A549 (cell line): ENCODE measurements at regions not wholly inside any gene's neighbourhood (a gene's known extent, or its start where the extent isn't known, plus 50 kb on each side); places are given as distances from the start of the nearest gene placed in this dataset.

ENCODE experiments used
- BCL3 ChIP-seq: fragments of >200 bp; sonication (Bioruptor Twin); formaldehyde crosslinking; IDR thresholded peaks from 3 replicates; pipeline ENCODE4 v1.6.1; 2016
- CEBPB ChIP-seq, 2 experiments: fragments of >200 bp in 1 of 2; sonication (Bioruptor Twin) in 1 of 2; formaldehyde crosslinking in 1 of 2; IDR thresholded peaks; 2 replicates each; pipeline ENCODE4 v1.6.1; 2012 to 2016
- JUN ChIP-seq, 2 experiments: fragments of >200 bp; sonication (Bioruptor Twin); formaldehyde crosslinking; IDR thresholded peaks; 2 replicates in 1 of 2; 3 replicates in 1 of 2; pipeline ENCODE4 v1.6.1; 2016 to 2017
- MYC ChIP-seq: IDR thresholded peaks from 2 replicates; pipeline ENCODE4 v1.6.1; 2012; ENCODE audit warnings: mild to moderate bottlenecking, inconsistent platforms, low read length, improper control_type of control experiment, borderline replicate concordance
- PBX3 ChIP-seq: IDR thresholded peaks from 2 replicates; pipeline ENCODE4 v1.6.1; 2012
- PHF8 ChIP-seq: fragments of 200-600 bp; sonication (generic); IDR thresholded peaks from 2 replicates; pipeline ENCODE4 v1.6.1; 2016; ENCODE audit warnings: low read depth, mild to moderate bottlenecking, antibody characterized with exemption, moderate library complexity, borderline replicate concordance
- POLR2A ChIP-seq: IDR thresholded peaks from 2 replicates; pipeline ENCODE4 v1.6.1; 2012; ENCODE audit warnings: mild to moderate bottlenecking, low read length
- RAD21 ChIP-seq, 2 experiments: fragments of >200 bp in 1 of 2; sonication (Bioruptor Twin) in 1 of 2; formaldehyde crosslinking in 1 of 2; IDR thresholded peaks in 1 of 2; conservative IDR thresholded peaks in 1 of 2; 2 replicates in 1 of 2; 3 replicates in 1 of 2; pipeline ENCODE4 v1.6.1; 2012 to 2018; ENCODE audit warnings: inconsistent platforms in 1 of 2
- SMC3 ChIP-seq: fragments of >200 bp; sonication (Bioruptor Twin); formaldehyde crosslinking; IDR thresholded peaks from 3 replicates; pipeline ENCODE4 v1.6.1; 2018; ENCODE audit warnings: inconsistent platforms
- TP53 ChIP-seq: fragments of 250-450 bp; sonication (Bioruptor Pico); IDR thresholded peaks from 2 replicates; pipeline ENCODE4 v1.5.0; 2021; ENCODE audit warnings: mild to moderate bottlenecking, moderate library complexity
- USF2 ChIP-seq: fragments of 450-650 bp; IDR thresholded peaks from 2 replicates; pipeline ENCODE4 v1.6.1; 2014; ENCODE audit warnings: antibody characterized with exemption
- TF ChIP-seq, protein P1 (sequence below): fragments of >200 bp; sonication (Bioruptor Twin); formaldehyde crosslinking; IDR thresholded peaks from 3 replicates; pipeline ENCODE4 v1.5.1; 2016

- TF ChIP-seq PBX3, result no peak
- no peak for TF ChIP-seq MYC
- no peak for TF ChIP-seq BCL3
- TF ChIP-seq, protein P1, sequence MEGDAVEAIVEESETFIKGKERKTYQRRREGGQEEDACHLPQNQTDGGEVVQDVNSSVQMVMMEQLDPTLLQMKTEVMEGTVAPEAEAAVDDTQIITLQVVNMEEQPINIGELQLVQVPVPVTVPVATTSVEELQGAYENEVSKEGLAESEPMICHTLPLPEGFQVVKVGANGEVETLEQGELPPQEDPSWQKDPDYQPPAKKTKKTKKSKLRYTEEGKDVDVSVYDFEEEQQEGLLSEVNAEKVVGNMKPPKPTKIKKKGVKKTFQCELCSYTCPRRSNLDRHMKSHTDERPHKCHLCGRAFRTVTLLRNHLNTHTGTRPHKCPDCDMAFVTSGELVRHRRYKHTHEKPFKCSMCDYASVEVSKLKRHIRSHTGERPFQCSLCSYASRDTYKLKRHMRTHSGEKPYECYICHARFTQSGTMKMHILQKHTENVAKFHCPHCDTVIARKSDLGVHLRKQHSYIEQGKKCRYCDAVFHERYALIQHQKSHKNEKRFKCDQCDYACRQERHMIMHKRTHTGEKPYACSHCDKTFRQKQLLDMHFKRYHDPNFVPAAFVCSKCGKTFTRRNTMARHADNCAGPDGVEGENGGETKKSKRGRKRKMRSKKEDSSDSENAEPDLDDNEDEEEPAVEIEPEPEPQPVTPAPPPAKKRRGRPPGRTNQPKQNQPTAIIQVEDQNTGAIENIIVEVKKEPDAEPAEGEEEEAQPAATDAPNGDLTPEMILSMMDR, result no peak
- TF ChIP-seq JUN (IDR thresholded peaks at IDR 0.05), result no peak
- TF ChIP-seq POLR2A, result no peak
- no peak for TF ChIP-seq TP53 (CRISPR knock-in tag)
- TF ChIP-seq USF2, result no peak
- no peak for TF ChIP-seq PHF8
- TF ChIP-seq CEBPB (IDR thresholded peaks at IDR 0.05), result no peak; a peak in 1 of 4 replicates
- no peak for TF ChIP-seq SMC3
- no peak for TF ChIP-seq RAD21 (conservative IDR thresholded peaks at IDR 0.05 in 1 of 2, IDR thresholded peaks at IDR 0.05 in 1 of 2)
Observed at GRCh38 chr18:75638776-75639471, 211.4 kb upstream of the SMIM21 start.
